WTC11 (cell line): ENCODE measurements at regions not wholly inside any gene's neighbourhood (a gene's known extent, or its start where the extent isn't known, plus 50 kb on each side); places are given as distances from the start of the nearest gene placed in this dataset.

ENCODE experiments used
- ATAC-seq: fragments of 200-7000 bp; cut with Tn5 transposase; 2 replicates; pipeline ENCODE4 v1.10.0; 2021; ENCODE audit warnings: mild to moderate bottlenecking, moderate library complexity
- CTCF ChIA-PET: fragments of 300-600 bp; sonication (Branson Sonifier 250); formaldehyde crosslinking; loops from one replicate; lab custom pipeline; 2021; ENCODE audit warnings: antibody characterized with exemption; lab: Charles Lee
- POLR2A ChIA-PET: fragments of 350-600 bp; sonication (Branson Sonifier 250); formaldehyde crosslinking; loops from one replicate; lab custom pipeline; 2021; ENCODE audit warnings: antibody characterized with exemption; lab: Charles Lee
- DNase-seq: peaks from one replicate; pipeline ENCODE4 v3.0.0; 2021; ENCODE audit warnings: low spot score
- H3K27ac Mint-ChIP-seq: 2 replicates; pipeline ENCODE4 v1.8.0; 2021; ENCODE audit warnings: mixed read lengths
- H3K27me3 Mint-ChIP-seq: 2 replicates; pipeline ENCODE4 v1.8.0; 2021; ENCODE audit warnings: low read depth, mild to moderate bottlenecking, moderate library complexity, mixed read lengths
- H3K36me3 Mint-ChIP-seq: 2 replicates; pipeline ENCODE4 v1.8.0; 2021; ENCODE audit warnings: mixed read lengths
- H3K4me1 Mint-ChIP-seq: 2 replicates; pipeline ENCODE4 v1.8.0; 2022; ENCODE audit warnings: mixed read lengths
- H3K4me3 Mint-ChIP-seq: 2 replicates; pipeline ENCODE4 v1.8.0; 2021; ENCODE audit warnings: mild to moderate bottlenecking, moderate library complexity, mixed read lengths
- H3K9me3 Mint-ChIP-seq: 2 replicates; pipeline ENCODE4 v1.8.0; 2021; ENCODE audit warnings: mixed read lengths
- CREB1 ChIP-seq: sonication (generic); formaldehyde crosslinking; IDR thresholded peaks from 2 replicates; pipeline ENCODE4 v1.8.0; 2023; ENCODE audit warnings: mild to moderate bottlenecking, missing genetic modification reagents
- E2F4 ChIP-seq: sonication (generic); formaldehyde crosslinking; IDR thresholded peaks from 2 replicates; pipeline ENCODE4 v1.8.1; 2022; ENCODE audit warnings: low read depth, mild to moderate bottlenecking, moderate library complexity, missing genetic modification reagents, borderline replicate concordance
- ELF4 ChIP-seq: sonication (generic); formaldehyde crosslinking; IDR thresholded peaks from 2 replicates; pipeline ENCODE4 v1.8.1; 2022; ENCODE audit warnings: low read depth, mild to moderate bottlenecking, moderate library complexity, missing genetic modification reagents
- ESRRA ChIP-seq: sonication (generic); formaldehyde crosslinking; IDR thresholded peaks from 2 replicates; pipeline ENCODE4 v1.8.1; 2022; ENCODE audit warnings: mild to moderate bottlenecking, missing genetic modification reagents, borderline replicate concordance
- IRF2 ChIP-seq: sonication (generic); formaldehyde crosslinking; IDR thresholded peaks from 2 replicates; pipeline ENCODE4 v1.8.0; 2022; ENCODE audit warnings: low read depth, missing genetic modification reagents, borderline replicate concordance
- NFYB ChIP-seq: sonication (generic); formaldehyde crosslinking; conservative IDR thresholded peaks from 2 replicates; pipeline ENCODE4 v1.8.0; 2022; ENCODE audit warnings: low read depth, missing genetic modification reagents
- NR3C1 ChIP-seq: sonication (generic); formaldehyde crosslinking; conservative IDR thresholded peaks from 2 replicates; pipeline ENCODE4 v1.8.1; 2023; ENCODE audit warnings: low read depth, mild to moderate bottlenecking, missing genetic modification reagents
- RELA ChIP-seq: sonication (generic); formaldehyde crosslinking; IDR thresholded peaks from 2 replicates; pipeline ENCODE4 v1.8.1; 2022; ENCODE audit warnings: missing genetic modification reagents, mild to moderate bottlenecking, borderline replicate concordance
- TCF7 ChIP-seq: sonication (generic); formaldehyde crosslinking; IDR thresholded peaks from 2 replicates; pipeline ENCODE4 v1.8.0; 2022; ENCODE audit warnings: mild to moderate bottlenecking, low read depth, missing genetic modification reagents, moderate library complexity
- TEAD4 ChIP-seq: sonication (generic); formaldehyde crosslinking; IDR thresholded peaks from 2 replicates; pipeline ENCODE4 v1.8.0; 2022; ENCODE audit warnings: mild to moderate bottlenecking, missing genetic modification reagents
- USF1 ChIP-seq: sonication (generic); formaldehyde crosslinking; IDR thresholded peaks from 2 replicates; pipeline ENCODE4 v1.8.0; 2022; ENCODE audit warnings: mild to moderate bottlenecking, missing genetic modification reagents
- ZBTB21 ChIP-seq: sonication (generic); formaldehyde crosslinking; IDR thresholded peaks from 2 replicates; pipeline ENCODE4 v1.8.1; 2023; ENCODE audit warnings: mild to moderate bottlenecking, missing genetic modification reagents, borderline replicate concordance
- ZBTB43 ChIP-seq: sonication (generic); formaldehyde crosslinking; IDR thresholded peaks from 2 replicates; pipeline ENCODE4 v1.8.1; 2023; ENCODE audit warnings: mild to moderate bottlenecking, missing genetic modification reagents
- ZNF121 ChIP-seq: sonication (generic); formaldehyde crosslinking; IDR thresholded peaks from 2 replicates; pipeline ENCODE4 v1.8.0; 2023; ENCODE audit warnings: missing genetic modification reagents
- ZNF138 ChIP-seq: sonication (generic); formaldehyde crosslinking; conservative IDR thresholded peaks from 2 replicates; pipeline ENCODE4 v1.8.1; 2022; ENCODE audit warnings: mild to moderate bottlenecking, moderate library complexity, missing genetic modification reagents
- ZNF219 ChIP-seq: sonication (generic); formaldehyde crosslinking; IDR thresholded peaks from 2 replicates; pipeline ENCODE4 v1.8.0; 2023; ENCODE audit warnings: missing genetic modification reagents, mild to moderate bottlenecking, borderline replicate concordance
- ZNF512 ChIP-seq: sonication (generic); formaldehyde crosslinking; IDR thresholded peaks from 2 replicates; pipeline ENCODE4 v1.8.1; 2022; ENCODE audit warnings: missing genetic modification reagents, borderline replicate concordance
- TF ChIP-seq, protein P1 (sequence below): sonication (generic); formaldehyde crosslinking; IDR thresholded peaks from 2 replicates; pipeline ENCODE4 v1.8.0; 2023; ENCODE audit warnings: missing genetic modification reagents
- TF ChIP-seq, protein P2 (sequence below): sonication (generic); formaldehyde crosslinking; IDR thresholded peaks from 2 replicates; pipeline ENCODE4 v1.8.1; 2022; ENCODE audit warnings: mild to moderate bottlenecking, moderate library complexity, missing genetic modification reagents
- TF ChIP-seq, protein P3 (sequence below): fragments of 200-600 bp; IDR thresholded peaks from 2 replicates; pipeline ENCODE4 v1.8.0; 2022; ENCODE audit warnings: antibody characterized with exemption
- TF ChIP-seq, protein P4 (sequence below): fragments of 250-450 bp; sonication (Bioruptor Pico); IDR thresholded peaks from 2 replicates; pipeline ENCODE4 v1.9.0; 2021; ENCODE audit warnings: mild to moderate bottlenecking
- TF ChIP-seq, protein P5 (sequence below): sonication (generic); formaldehyde crosslinking; IDR thresholded peaks from 2 replicates; pipeline ENCODE4 v1.8.1; 2022; ENCODE audit warnings: mild to moderate bottlenecking, missing genetic modification reagents, moderate library complexity, borderline replicate concordance

DNA sequence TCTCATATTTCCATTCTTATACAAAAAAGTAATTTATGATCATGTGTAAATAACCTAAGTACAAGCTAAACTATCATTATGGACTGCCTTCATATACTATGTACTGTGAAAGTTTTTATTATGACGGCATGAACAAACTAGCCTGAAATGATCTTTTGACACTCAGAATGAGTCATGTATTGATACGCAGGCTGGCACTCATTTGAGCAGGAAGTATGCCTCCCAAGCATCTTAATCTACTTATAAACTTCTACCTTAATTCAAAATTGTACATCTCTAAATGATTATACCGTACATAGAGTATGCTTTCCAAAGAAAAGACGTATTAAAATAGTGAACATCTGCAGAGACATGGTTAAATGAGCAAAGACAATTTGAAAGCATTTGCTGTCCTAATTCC is 207.1 kb upstream of the SPOPL start (continued):
- TF ChIP-seq, protein P1, sequence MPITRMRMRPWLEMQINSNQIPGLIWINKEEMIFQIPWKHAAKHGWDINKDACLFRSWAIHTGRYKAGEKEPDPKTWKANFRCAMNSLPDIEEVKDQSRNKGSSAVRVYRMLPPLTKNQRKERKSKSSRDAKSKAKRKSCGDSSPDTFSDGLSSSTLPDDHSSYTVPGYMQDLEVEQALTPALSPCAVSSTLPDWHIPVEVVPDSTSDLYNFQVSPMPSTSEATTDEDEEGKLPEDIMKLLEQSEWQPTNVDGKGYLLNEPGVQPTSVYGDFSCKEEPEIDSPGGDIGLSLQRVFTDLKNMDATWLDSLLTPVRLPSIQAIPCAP: no peak
- no peak for TF ChIP-seq ELF4 (CRISPR knock-in tag)
- TF ChIP-seq, all 79 proteins: peak for 0

DNA sequence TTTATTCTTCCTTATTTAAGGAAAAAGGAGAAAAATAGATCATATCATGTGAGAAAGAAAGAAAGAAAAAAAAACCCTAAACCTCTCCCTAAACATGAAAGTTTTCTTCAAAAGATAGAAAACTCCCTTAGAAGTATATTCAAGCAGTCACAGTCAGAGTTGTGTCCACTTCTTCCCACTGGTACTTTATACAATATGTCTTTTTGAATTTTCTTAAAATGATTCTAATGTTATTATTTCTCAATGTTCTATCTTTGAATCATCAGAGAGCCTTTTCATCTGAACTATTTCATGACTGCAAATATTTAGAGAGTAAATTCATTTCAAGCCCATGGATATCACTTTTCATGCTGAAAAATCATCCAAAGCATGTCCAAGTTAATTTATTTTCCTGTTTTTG is 205.2 kb upstream of the SPOPL start:
- no peaks in the 10 kb centered on the region for H3K9me3 Mint-ChIP-seq
- H3K36me3 Mint-ChIP-seq: no peaks in the 10 kb centered on the region
- ATAC-seq: no peak
- CTCF ChIA-PET: no interaction called here
- no peak overlapping the region for H3K27ac Mint-ChIP-seq
- H3K27me3 Mint-ChIP-seq: no peaks in the 10 kb centered on the region
- peaks cover 7% of the 10 kb centered on the region for H3K4me1 Mint-ChIP-seq
- no peak for TF ChIP-seq ZBTB43
- no peak for TF ChIP-seq NR3C1 (CRISPR knock-in tag)
- TF ChIP-seq NFYB (CRISPR knock-in tag): no peak
- TF ChIP-seq, protein P2, sequence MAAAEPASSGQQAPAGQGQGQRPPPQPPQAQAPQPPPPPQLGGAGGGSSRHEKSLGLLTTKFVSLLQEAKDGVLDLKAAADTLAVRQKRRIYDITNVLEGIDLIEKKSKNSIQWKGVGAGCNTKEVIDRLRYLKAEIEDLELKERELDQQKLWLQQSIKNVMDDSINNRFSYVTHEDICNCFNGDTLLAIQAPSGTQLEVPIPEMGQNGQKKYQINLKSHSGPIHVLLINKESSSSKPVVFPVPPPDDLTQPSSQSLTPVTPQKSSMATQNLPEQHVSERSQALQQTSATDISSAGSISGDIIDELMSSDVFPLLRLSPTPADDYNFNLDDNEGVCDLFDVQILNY (CRISPR knock-in tag): no peak
- TF ChIP-seq IRF2 (CRISPR knock-in tag): no peak
- no peak for TF ChIP-seq ZNF121 (CRISPR knock-in tag)
- TF ChIP-seq ZNF219 (CRISPR knock-in tag): no peak
- TF ChIP-seq, protein P3, sequence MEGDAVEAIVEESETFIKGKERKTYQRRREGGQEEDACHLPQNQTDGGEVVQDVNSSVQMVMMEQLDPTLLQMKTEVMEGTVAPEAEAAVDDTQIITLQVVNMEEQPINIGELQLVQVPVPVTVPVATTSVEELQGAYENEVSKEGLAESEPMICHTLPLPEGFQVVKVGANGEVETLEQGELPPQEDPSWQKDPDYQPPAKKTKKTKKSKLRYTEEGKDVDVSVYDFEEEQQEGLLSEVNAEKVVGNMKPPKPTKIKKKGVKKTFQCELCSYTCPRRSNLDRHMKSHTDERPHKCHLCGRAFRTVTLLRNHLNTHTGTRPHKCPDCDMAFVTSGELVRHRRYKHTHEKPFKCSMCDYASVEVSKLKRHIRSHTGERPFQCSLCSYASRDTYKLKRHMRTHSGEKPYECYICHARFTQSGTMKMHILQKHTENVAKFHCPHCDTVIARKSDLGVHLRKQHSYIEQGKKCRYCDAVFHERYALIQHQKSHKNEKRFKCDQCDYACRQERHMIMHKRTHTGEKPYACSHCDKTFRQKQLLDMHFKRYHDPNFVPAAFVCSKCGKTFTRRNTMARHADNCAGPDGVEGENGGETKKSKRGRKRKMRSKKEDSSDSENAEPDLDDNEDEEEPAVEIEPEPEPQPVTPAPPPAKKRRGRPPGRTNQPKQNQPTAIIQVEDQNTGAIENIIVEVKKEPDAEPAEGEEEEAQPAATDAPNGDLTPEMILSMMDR: no peak
- no peak for TF ChIP-seq ZNF512 (CRISPR knock-in tag)
- no peak for TF ChIP-seq E2F4
- H3K4me3 Mint-ChIP-seq: no peak overlapping the region
- DNase-seq: no peak
- POLR2A ChIA-PET: no interaction called here

- Mint-ChIP-seq H3K9me3 (no peaks in the 10 kb centered on the region), H3K4me1 (no peaks in the 10 kb centered on the region), H3K27ac (no peak overlapping the region), H3K4me3 (no peak overlapping the region), H3K36me3 (no peaks in the 10 kb centered on the region), H3K27me3 (no peaks in the 10 kb centered on the region)
- DNase-seq (no peak), ATAC-seq (no peak)
- ChIA-PET CTCF (interaction anchor here (0.7 kb wide), 1 partner anchor 106 kb away, joined by 3 read pairs; no protein-coding TSS in a partner anchor), POLR2A (no interaction called here)
- TF ChIP-seq TEAD4: no peak
- TF ChIP-seq, protein P4, sequence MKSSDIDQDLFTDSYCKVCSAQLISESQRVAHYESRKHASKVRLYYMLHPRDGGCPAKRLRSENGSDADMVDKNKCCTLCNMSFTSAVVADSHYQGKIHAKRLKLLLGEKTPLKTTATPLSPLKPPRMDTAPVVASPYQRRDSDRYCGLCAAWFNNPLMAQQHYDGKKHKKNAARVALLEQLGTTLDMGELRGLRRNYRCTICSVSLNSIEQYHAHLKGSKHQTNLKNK (CRISPR knock-in tag): no peak
- no peak for TF ChIP-seq ZBTB21 (CRISPR knock-in tag)
- TF ChIP-seq, protein P5, sequence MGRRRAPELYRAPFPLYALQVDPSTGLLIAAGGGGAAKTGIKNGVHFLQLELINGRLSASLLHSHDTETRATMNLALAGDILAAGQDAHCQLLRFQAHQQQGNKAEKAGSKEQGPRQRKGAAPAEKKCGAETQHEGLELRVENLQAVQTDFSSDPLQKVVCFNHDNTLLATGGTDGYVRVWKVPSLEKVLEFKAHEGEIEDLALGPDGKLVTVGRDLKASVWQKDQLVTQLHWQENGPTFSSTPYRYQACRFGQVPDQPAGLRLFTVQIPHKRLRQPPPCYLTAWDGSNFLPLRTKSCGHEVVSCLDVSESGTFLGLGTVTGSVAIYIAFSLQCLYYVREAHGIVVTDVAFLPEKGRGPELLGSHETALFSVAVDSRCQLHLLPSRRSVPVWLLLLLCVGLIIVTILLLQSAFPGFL (CRISPR knock-in tag): no peak
- no peak for TF ChIP-seq RELA (CRISPR knock-in tag)
- no peak for TF ChIP-seq ZNF138
- TF ChIP-seq CREB1: no peak
- TF ChIP-seq TCF7 (CRISPR knock-in tag): no peak
- no peak for TF ChIP-seq USF1 (CRISPR knock-in tag)
- TF ChIP-seq ESRRA (CRISPR knock-in tag): no peak
These were observed 203.3 kb upstream of the SPOPL start for GRCh38 chr2:138298120-138298814.
